Stimulated activated CD4-positive, alpha-beta T cell treated with anti-CD3 and anti-CD28 coated beads, TNF-alpha, amount 100 ng/mL, for 48 hours (primary cell): ENCODE measurements at regions not wholly inside any gene's neighbourhood (a gene's known extent, or its start where the extent isn't known, plus 50 kb on each side); places are given as distances from the start of the nearest gene placed in this dataset.

Source experiments
- DNase-seq, 3 donors: peaks; one replicate each; pipeline ENCODE4 v3.0.0-alpha.2; 2020; ENCODE audit warnings: low read depth in 3 of 3

GRCh38 chr4:180696460-180697092, 1546.6 kb upstream of the TENM3 start:
- DNase-seq = no peak

DNA sequence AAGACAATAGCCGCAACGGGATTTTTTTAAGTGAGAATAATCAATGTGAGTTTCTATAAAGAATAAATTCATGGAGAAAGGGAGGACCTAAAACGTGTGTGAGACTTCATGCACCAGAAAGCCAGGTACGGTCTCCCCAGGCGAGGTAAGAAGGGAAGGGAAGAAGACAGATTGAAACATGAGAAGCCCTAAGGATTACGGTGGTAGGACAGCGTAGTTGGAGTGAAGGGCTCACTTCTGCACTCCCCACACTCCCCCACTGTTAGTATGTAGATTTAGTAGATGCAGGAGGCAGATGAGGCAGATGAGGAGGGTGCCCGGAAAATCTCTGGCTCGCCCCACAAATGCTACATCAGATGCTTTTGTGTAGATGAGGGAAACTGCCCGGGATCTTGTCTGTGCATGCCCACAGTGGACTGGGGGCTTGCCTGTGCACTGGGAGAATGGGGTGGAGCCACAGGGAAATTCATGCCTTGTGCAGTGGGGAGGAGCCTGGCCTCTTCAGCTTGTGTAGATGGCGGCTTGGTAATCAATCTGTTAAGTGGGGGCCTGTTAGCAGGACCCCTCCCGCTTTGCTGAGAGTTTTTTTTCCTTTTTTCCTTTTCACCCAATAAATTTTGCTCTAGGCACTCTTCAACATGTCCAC, 1544.5 kb upstream of the TENM3 start:
- no peak for DNase-seq

- DNase-seq = no peak
These were observed 1536.4 kb upstream of the TENM3 start for GRCh38 chr4:180706766-180707165.

DNA sequence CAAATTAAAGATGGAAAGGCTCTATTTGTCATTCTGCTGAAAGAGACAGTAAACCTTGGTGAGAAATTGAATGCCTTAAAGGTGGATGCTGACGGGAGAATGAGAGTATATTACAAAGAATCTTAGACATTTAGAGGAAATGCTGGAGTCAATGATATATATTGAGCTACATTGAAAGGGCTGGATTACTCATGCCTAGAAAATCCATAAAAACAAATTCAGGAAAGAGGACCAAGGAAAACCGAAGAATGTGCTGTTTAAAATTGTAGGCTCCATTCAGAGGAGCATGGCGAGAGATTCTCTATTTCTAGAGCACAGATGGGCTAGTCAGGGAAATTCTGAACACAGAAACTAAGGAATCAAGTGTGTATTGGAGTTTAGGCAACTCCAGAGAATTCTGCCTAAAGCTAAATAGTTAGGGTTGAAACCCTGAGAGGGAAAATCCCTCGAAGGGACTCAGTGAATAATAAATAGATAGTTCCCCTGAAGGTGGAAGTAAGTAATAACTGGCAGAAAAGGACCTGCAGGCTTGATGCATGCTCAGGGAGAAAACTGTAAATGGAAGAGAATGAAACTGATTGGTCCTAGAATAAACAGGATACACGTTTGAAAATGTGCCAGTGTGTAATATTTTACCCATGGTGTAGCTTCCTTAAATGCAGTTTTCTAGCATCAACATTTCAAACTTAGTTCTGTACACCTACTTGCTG, 1532.4 kb upstream of the TENM3 start:
- no peak for DNase-seq

GRCh38 chr4:180717451-180718033, 1525.7 kb upstream of the TENM3 start:
- DNase-seq = no peak

DNA sequence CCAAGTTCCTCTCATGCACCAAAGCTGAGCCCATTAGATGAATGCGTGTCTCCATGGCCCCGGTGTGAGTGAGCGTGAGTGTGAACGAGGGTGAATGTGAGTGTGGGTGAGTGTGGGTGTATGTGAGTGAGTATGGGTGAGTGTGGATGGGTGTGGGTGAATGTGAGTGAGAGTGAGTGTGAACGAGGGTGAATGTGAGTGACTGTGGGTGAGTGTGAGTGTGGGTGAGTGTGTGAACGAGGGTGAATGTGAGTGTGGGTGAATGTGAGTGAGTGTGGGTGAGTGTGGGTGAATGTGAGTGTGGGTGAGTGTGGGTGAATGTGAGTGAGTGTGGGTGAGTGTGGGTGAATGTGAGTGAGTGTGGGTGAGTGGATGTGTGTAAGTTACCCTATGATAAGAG, 1521.8 kb upstream of the TENM3 start:
- no peak for DNase-seq

DNA sequence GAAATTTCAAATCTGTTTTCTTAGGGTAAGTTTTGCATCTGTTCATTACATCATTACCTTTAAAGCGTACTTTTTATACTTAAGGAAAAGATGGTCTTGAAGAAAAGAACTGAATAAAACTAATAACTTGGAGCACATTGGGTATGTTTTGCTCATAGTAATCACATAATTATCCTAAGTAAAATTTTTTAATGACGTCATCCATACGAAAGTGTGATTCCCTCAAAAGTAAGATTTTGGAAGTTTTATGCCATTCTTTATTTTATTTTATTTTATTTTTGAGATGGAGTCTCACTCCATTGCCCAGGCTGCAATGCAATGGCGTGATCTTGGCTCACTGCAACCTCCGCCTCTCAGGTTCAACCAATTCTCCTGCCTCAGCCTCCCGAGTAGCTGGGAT, 1516.6 kb upstream of the TENM3 start:
- no peak for DNase-seq

- no peak for DNase-seq
These were observed 1515.7 kb upstream of the TENM3 start for GRCh38 chr4:180727478-180727877.

DNA sequence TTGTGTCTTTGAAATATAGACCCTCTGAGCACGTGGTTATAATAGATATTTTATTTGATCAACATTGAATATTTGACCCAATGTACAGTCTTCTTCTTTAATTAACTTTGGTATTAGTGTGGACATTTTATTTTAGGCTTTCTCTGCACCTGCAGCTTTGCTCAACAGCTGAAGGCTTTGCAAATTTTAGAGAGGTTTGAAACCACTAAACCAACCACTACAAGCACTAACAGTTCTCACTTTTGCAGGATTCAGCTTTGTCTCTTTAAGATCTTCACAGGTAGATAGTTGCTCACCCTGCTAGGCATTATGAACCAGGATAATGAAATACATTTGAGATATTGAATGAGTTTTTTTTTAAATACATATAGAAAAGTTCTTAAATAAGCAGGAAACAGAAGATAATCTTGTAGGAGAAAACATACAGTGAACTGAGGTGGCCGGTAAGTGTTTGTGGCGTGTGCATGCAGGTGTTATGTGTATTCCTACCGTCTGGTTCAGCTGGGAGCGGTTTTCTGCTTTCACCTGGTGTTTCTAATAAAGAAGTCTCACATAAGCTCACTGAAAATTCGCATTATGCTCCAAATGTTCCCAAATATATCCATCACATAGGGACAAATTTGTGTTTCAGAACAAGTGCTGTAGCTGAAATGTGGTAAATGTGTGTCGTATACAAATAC, 1508.3 kb upstream of the TENM3 start:
- no peak for DNase-seq

- DNase-seq = no peak
These were observed 1501.5 kb upstream of the TENM3 start for GRCh38 chr4:180741703-180742102.

GRCh38 chr4:180745019-180745418, 1498.2 kb upstream of the TENM3 start:
- no peak for DNase-seq

GRCh38 chr4:180751009-180751408, 1492.2 kb upstream of the TENM3 start:
- DNase-seq = no peak

DNA sequence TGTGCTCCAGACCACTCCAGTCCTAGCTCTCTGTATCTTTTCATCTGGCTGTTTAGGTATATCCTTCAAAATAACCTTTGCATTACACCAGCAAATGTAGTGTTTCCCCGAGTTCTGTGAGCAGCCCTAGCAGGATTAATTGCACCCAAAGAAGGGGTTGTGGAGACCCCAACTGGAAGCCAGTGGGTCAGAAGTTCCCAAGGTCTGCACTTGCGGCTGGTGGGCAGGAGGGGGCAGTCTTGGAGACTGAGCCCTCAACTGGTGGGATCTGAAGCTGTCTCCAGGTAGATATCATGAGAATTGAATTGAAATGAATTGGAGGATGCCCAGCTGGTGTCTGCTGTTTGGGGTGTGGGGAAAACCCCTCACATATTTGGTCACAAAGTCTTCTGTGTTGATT, 1485.3 kb upstream of the TENM3 start:
- DNase-seq = no peak

DNA sequence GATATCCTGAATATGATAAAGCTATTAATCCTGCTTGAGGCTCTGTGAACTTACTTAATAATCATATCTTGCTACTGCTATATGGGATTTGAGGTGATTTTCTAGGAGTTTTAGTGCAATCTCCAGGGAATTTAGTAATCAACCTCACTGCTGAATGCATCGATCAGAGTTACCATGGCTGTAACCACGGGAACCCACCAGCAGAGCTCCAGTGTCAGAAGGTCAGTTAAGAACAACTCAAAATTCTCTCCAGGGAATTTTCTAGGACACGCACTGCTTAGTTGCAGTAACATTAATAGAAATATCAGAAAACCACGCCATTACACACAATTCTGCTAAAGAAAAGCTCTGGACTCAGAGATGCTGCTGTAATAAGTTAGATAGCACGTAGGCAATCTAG, 1477.2 kb upstream of the TENM3 start:
- no peak for DNase-seq

DNA sequence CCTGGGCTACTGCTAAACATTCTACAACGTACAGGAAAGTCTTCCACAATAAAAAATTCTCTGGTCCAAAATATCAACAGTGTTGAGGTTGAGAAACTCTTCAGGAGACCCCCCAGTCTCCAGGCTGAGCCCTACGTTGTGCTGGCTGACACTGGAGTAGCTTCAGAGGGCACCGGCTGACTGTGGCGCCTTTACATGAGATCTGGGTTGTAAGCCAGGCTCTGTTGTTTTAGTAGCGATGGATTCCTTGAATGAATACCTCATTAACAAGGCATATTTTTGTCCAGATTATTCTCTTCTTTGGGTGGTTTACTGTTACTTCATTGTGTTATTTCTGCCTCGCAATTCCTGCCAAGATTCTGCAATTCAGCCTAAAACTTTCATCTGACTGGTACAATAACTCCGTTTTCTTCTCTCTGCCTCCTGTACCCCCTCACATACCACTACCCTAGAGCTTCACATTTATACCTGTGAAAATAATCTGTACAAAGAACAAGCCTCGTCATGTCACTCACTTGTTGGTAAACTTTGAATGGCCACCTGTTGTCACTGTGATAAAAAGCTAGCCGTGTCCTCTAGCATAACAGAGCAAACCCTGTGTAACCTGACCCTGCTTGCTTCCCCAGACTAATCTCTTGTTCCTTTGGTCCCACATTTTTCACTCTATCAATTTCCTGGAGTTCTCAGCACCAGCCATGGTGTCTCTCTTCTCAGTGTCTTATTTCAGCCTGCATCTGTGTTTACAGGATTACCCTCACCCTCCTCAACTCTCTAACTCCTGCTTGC, 1476.1 kb upstream of the TENM3 start:
- no peak for DNase-seq

DNA sequence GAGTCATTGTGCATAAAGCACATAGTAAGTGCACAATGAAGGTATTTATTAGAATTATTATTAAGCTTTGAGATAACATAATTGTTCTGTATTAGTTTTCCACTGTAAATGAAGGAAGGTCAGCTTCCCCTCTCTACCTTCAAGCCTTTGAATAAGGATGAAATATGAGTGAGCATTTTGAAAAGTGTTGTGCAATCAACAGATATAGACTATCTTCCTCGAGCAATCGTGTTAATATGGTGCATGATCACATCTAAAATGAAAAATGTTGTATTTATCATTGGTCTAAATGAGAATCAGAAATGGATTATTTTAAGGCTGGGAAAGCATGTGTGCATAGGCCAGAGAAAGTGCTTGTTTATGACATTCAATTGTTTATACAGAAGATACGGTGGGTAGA, 1474.6 kb upstream of the TENM3 start:
- DNase-seq = no peak

DNA sequence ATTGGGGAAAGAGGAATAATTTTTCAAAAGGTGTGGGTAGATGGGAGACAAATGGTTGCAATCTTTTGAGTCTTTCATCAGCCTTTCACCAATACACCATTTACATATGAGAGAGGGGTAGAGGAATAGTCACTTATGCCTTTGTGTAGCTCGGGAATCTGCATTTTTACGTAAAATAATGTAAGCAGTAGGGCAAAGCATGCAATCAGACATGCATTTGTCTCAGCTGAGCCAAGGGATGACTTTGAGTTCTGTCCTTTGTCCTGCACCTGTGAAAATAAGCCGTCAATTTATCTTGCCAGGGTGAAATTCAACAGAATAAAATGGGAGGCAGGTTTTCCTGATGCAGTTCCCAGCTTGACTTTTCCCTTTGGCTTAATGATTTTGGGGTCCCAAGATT, 1473.4 kb upstream of the TENM3 start:
- no peak for DNase-seq

- DNase-seq = no peak
These were observed 1472.9 kb upstream of the TENM3 start for GRCh38 chr4:180770265-180770664.

GRCh38 chr4:180784940-180785339, 1458.3 kb upstream of the TENM3 start:
- no peak for DNase-seq

DNA sequence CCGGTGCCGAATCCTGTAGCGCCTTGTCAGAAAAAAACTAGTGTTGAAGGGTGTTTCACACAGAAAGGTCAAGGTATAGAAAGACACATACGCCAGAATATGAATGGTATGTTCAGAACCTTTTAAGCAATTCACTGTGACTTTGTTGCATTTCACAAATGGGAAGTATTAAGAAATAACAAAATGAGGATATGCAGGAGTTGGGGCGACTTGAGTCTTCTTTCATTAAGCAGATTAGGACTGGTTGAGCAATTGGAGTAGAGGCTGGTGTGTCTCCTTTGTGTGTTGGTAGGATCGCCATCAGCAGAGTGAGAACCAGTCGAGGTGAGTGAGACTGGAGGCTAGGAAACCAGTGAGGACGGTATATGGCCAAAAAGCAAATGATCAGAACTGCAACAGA, 1454.5 kb upstream of the TENM3 start:
- no peak for DNase-seq

DNA sequence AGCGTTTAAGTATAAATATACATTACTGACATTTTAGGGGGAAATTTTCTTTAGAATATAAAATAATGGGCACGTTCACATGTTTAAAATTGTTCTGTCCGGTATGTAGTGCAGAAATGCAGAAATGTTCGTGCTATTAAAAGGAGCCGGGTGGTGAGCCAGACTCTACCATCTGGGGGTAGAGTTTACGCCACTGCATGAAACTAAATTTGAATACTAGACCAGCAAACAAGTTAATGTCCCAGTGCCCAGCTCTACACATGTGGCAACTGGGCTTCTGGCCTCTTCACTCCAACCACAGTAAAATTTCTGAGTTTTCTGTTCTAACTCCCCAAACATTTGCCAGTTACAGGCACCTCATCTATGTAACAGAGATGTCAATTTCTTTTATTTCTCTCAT, 1453.3 kb upstream of the TENM3 start:
- no peak for DNase-seq

DNA sequence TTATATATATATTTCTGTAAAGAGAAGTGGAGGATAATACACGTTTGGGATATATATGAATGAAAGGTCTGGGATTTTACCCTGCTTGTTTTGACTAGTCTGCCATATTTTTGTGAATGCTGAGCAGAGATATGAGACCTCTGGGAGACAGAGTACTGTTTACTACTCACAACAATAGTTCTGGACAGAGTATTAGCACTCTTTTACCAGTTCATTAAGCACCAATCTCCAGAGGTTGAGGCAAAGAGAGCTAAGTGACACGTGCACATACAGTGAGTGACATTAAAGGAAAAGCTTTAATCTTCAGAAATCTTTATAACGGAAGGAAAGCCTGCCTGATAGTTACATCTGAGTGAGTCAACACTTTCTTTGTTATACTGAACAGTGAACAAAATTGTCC, 1452.7 kb upstream of the TENM3 start:
- no peak for DNase-seq
